ENCODE measurements at regions not wholly inside any gene's neighbourhood (a gene's known extent, or its start where the extent isn't known, plus 50 kb on each side); places are given as distances from the start of the nearest gene placed in this dataset.

- no peak for DNase-seq (ENCODE audit: low read depth)
- no peak overlapping the region for H3K4me3 ChIP-seq (ENCODE audit: low read depth, low read length)
- no peak for TF ChIP-seq CTCF (conservative IDR thresholded peaks at IDR 0.05; ENCODE audit: low read depth, low read length)
These were observed 125.0 kb upstream of the ETV6 start for GRCh38 chr12:11524446-11524845.

- TF ChIP-seq CTCF (conservative IDR thresholded peaks at IDR 0.05; ENCODE audit: low read depth, low read length), result no peak
- H3K4me3 ChIP-seq (ENCODE audit: low read depth, low read length), result no peak overlapping the region
- DNase-seq (ENCODE audit: low read depth), result no peak
These were observed 115.4 kb upstream of the ETV6 start for GRCh38 chr12:11534064-11534463.

DNA sequence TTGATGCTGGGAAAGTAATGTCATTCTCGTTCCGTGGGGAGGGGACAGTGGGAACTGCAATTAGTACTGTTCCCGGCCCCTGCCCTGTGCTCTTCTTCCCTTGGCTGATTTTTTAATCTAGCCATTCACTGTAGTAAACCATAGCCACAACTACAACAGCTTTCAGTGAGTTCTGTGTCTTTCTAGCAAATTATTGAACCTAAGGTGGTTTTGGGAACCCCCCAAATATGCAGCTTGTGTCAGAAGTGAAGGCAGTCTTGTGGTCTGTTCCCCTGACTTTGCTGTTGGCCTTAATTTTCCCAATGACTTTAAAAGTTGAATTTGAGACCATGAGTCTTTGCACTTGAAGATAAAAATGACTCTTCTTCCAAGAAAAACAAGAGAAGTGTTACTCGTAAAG, 114.3 kb upstream of the ETV6 start:
- H3K4me3 ChIP-seq (ENCODE audit: low read depth, low read length), result no peak overlapping the region
- TF ChIP-seq CTCF (conservative IDR thresholded peaks at IDR 0.05; ENCODE audit: low read depth, low read length), result no peak
- DNase-seq (ENCODE audit: low read depth), result no peak

GRCh38 chr12:11539156-11539555, 110.3 kb upstream of the ETV6 start:
- no peak for DNase-seq (ENCODE audit: low read depth)
- no peak for TF ChIP-seq CTCF (conservative IDR thresholded peaks at IDR 0.05; ENCODE audit: low read depth, low read length)
- H3K4me3 ChIP-seq (ENCODE audit: low read depth, low read length), result no peak overlapping the region

DNA sequence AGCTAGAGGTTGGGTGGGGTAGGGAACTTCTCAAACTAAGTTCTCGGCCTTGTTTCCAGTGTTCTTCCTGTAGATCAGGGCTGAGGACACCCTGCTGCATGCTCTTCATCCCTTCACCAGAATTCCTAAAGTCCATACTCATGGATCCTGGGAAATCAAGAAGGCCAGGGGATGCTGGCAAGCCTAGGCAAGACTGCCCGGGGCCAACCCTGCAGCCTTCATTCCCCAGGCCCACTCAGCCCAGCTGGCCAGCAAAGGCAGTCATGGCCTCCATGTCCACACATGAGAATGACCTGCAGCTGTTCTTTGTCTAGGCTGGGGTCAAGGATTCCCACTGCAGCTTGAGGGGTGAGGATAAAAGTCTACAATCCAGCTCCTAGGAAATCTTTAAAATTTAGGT, 109.3 kb upstream of the ETV6 start:
- TF ChIP-seq CTCF (conservative IDR thresholded peaks at IDR 0.05; ENCODE audit: low read depth, low read length), result no peak
- DNase-seq (ENCODE audit: low read depth), result no peak
- H3K4me3 ChIP-seq (ENCODE audit: low read depth, low read length), result no peak overlapping the region

DNA sequence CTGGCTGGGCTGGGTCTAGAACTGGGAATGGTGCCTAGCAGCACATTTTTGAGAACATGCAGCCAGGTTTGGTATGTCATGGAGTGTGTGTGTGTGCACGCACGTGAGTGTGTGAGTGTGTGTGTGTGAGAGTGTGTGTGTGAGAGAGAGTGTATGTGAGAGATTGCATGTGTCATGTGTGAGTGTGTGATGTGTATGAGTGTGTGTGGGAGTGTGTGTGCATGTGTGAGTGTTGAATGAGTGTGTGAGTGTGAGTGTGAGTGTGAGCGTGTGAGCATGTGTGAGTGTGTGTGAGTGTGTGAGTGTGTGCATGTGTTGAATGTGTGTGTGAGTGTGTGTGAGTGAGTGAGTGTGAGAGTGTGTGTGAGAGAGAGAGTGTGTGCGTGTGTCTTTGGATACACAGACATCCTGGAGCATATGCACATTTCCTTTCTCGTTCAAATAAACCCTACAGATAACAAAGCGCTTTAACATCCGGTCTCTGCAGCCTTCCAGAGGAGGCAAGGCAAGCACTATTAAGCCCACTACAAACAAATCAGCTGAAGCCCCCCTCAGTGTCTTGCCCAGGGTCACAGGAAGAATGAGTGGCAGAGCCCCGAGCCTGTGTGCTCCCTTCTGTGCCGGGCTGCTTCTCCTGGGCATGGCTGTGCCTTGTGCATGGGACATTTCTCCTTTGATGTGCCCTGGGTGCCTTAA, 108.7 kb upstream of the ETV6 start:
- TF ChIP-seq CTCF (conservative IDR thresholded peaks at IDR 0.05; ENCODE audit: low read depth, low read length), result no peak
- no peak for DNase-seq (ENCODE audit: low read depth)
- no peak overlapping the region for H3K4me3 ChIP-seq (ENCODE audit: low read depth, low read length)

GRCh38 chr12:11542599-11542998, 106.9 kb upstream of the ETV6 start:
- DNase-seq (ENCODE audit: low read depth), result no peak
- TF ChIP-seq CTCF (conservative IDR thresholded peaks at IDR 0.05; ENCODE audit: low read depth, low read length), result no peak
- H3K4me3 ChIP-seq (ENCODE audit: low read depth, low read length), result no peak overlapping the region

Measured in epithelial cell of proximal tubule (primary cell).